GM12873 (cell line): ENCODE measurements at regions not wholly inside any gene's neighbourhood (a gene's known extent, or its start where the extent isn't known, plus 50 kb on each side); places are given as distances from the start of the nearest gene placed in this dataset.

ENCODE experiments used
- CTCF ChIP-seq: IDR thresholded peaks from 2 replicates; pipeline ENCODE4 v1.5.1; 2012; ENCODE audit warnings: low read depth, mild to moderate bottlenecking, moderate library complexity, low read length, control low read depth; ENCODE audit not compliant: insufficient read depth; ENCODE audit errors: missing control alignments

GRCh38 chr12:107431942-107432341 lies 253.7 kb upstream of the PWP1 start:
- no peak for TF ChIP-seq CTCF

- TF ChIP-seq CTCF = no peak
These were observed 250.5 kb upstream of the PWP1 start for GRCh38 chr12:107435072-107435471.

GRCh38 chr12:107435520-107435919 lies 250.1 kb upstream of the PWP1 start:
- TF ChIP-seq CTCF = no peak

- TF ChIP-seq CTCF = no peak
These were observed 249.2 kb upstream of the PWP1 start for GRCh38 chr12:107436376-107436775.

- TF ChIP-seq CTCF = no peak
These were observed 248.8 kb upstream of the PWP1 start for GRCh38 chr12:107436836-107437235.

- TF ChIP-seq CTCF = no peak
These were observed 247.6 kb upstream of the PWP1 start for GRCh38 chr12:107437954-107438353.

- no peak for TF ChIP-seq CTCF
These were observed 246.4 kb upstream of the PWP1 start for GRCh38 chr12:107439026-107439738.
